ENCODE measurements at regions not wholly inside any gene's neighbourhood (a gene's known extent, or its start where the extent isn't known, plus 50 kb on each side); places are given as distances from the start of the nearest gene placed in this dataset.
"Not testable (repeated sequence)": the region's sequence is repeated elsewhere in the genome, so short reads cannot be mapped to it uniquely, and the experiment has no call there.

- no peak for DNase-seq
These were observed 147.6 kb upstream of the BARHL2 start for GRCh38 chr1:90864681-90865080.

- no peak for DNase-seq
These were observed 145.7 kb upstream of the BARHL2 start for GRCh38 chr1:90862782-90863181.

DNA sequence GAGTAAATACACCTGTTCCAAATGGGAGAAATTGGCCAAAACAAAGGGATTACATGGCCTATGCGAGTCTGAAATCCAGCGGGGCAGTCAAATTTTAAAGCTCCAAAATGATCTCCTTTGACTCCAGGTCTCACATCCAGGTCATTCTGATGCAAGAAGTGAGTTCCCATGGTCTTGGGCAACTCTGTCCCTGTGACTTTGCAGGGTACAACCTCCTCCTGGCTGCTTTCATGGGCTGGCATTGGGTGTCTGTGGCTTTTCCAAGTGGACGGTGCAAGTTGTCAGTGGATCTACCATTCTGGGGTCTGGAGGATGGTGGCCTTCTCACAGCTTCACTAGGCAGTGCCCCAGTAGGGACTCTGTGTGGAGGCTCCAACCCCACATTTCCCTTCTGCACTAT lies 144.3 kb upstream of the BARHL2 start:
- DNase-seq = not testable (repeated sequence)

GRCh38 chr1:90856463-90857007 lies 139.4 kb upstream of the BARHL2 start:
- DNase-seq = no peak

DNA sequence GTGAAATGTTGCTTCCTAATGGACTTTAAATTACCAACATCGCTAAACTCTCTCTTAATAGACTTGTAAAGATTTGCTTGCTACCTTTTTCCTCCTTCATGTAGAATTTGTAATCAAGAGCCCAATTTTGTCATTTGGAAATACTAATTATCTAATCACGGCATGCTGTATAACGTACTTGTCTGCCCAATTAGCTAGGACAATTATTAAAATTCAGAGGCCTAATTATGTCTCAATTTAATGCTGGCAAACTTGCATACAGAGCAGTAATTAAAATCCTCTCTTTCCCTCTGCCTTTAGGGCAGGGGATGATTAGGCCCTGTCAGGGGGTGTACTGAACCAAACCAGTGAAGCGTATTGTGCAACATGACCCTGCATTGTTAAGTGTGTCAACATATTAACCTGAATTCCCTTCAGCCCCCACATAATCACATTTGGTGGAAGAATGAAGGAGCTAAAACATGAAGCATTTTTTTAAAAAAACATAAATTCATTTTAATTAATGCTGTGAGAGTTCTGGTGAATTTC lies 137.4 kb upstream of the BARHL2 start:
- no peak for DNase-seq

GRCh38 chr1:90851711-90852050 lies 134.6 kb upstream of the BARHL2 start:
- no peak for DNase-seq

GRCh38 chr1:90850898-90851710 lies 134.0 kb upstream of the BARHL2 start:
- DNase-seq = peak; percentile 85

GRCh38 chr1:90850181-90850897 lies 133.2 kb upstream of the BARHL2 start:
- peak; percentile 6 for DNase-seq

DNA sequence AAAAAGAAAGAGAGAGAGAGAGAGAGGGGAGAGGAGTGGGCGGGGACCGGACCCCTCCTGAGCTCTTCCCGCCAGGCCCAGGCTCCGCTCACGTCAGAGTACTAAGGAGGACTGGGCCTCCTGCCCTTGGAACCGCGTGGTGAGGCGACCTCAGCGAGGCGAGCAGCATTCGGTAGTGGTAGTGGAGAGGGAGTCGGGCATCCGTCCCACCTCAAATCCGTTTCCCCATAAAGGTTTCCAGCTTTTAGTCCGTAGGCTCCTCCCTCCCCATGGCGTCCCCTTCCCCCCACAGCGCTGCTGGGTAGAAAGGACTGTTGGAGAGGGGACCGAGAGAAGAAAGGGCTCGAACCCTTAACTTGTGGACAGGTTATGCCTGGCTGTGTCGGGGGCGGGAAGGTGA lies 124.4 kb upstream of the BARHL2 start:
- no peak for DNase-seq

- DNase-seq = no peak
These were observed 123.2 kb upstream of the BARHL2 start for GRCh38 chr1:90840352-90840751.

- no peak for DNase-seq
These were observed 122.2 kb upstream of the BARHL2 start for GRCh38 chr1:90839323-90839722.

- DNase-seq = no peak
These were observed 121.6 kb upstream of the BARHL2 start for GRCh38 chr1:90838720-90839119.

DNA sequence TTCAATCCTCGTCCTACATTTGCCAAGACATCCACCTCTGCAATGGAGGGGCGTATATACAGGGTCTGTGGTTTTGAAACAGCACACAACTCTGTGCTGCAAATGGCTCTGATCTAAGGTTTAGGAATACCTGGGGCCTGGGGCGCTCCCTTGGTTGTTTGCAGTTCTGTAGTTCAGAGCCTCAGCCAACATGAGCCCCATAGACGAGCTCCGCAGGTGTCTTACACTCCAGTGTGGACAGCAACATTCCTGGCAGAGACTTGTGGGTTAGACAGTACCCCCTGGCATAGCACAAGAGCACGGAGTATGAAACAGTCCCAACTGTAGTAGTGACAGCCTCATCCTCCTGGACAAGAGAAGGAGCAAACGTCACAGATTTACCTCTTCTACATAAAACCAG lies 120.3 kb upstream of the BARHL2 start:
- no peak for DNase-seq

DNA sequence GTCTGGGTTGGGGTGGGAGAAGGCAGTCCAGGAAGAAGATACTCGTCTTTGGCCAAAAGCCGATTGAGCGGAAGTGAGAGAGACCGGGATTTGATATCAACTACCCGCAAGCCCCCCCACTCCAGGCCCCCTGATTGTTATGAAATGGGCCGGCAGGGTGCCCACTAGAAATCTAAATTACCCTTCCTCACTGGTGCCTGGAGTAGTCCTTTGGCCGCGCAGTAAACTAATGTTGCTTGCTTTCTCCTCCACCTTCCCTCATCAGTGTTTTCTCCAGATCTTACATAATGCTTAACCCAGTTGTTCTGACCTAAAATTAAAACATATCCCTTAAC lies 119.2 kb upstream of the BARHL2 start:
- DNase-seq = no peak

- DNase-seq = no peak
These were observed 118.7 kb upstream of the BARHL2 start for GRCh38 chr1:90835661-90836344.

- DNase-seq = peak; percentile 44
These were observed 118.0 kb upstream of the BARHL2 start for GRCh38 chr1:90834886-90835660.

DNA sequence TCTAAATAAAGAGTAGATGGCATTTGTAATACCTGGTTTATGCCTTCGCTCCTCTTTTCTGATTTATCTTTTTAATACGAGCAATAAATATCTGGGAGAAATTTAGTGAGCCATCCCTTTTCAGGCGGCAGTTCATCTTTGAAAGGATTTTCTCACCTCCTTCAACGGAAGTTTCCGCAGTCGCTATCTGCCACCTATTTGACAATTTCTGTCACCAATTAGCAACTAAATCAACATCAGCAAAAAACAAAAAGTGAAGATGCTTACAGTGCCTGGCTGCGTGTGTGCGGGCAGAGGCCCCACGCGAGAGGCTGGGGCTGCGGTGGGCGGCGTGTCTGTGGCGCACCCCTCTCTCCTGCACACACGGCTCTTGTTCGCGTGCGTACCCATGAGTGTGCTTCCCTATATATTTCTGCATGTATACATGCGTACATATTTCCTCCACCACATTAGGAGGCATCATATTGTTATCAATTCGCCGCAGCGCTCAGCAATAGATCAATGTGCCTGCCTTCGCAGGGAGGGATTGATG lies 117.3 kb upstream of the BARHL2 start:
- no peak for DNase-seq

DNA sequence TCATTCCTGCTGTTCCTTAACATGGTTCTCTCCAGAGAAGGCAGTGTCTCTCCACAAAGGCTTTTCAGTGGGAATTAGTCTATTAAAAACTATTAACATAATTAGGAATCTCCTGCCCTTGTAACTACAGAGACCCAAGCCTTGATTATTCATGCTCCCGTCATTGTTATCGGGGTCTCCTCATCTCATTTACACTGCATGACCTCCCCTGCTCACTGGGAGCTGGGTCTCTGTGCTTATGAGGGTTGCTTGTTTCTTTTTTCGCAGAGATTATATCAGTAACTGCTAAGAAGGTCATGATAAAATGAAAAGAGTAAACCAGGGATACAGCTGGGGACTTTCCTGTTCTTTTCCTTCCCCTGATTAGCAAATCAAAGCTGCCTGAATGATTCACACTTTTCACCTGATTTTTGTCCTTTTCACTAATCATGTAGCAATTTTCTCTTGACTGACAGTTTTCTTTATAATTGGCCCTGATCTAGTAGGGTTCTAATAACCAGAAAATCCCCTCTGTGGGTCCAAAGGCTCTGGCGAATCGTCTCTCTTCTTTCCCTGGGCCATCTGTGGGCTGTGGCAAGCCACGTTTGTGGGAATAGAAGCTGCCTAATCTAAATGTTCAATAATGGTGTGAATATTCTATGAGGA lies 116.5 kb upstream of the BARHL2 start:
- DNase-seq = no peak

DNA sequence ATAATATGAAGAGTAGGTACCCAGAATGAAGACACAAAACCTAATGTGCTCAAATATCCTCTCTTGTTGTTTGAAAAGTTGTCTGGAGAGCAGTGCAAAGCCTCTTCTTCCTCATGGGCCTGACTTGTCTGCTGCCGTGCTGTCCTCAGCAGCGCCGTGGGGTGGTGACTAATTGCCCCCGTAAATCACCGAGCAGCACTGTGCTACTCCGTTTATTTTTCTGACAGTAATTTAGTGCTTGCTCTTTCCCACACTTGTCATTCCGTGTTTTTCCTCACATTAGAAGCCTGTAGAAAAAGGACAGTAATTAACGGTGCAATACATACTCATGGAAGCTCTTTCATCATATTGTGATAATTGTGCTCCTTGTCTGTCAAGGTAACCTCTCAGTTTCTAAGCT lies 114.8 kb upstream of the BARHL2 start:
- DNase-seq = peak; percentile 4

DNA sequence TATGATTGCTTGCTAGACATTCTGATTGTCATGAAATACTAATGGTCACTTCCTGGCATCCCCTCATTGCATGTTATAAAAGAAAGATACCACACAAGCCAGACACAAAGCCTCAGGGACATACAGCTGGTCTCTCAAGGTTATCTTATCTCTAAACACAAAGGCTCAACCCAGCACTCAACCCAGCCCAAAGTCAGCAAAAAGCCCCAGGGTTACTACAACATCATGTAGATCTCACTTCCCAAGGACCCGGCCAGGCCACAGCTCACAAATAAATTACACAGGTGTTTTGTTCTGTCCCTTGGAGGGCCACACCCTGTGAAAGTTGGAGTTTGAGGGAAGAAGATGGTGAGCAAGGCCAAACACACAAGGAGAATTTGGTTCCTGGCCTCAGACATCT lies 109.7 kb upstream of the BARHL2 start:
- no peak for DNase-seq

DNA sequence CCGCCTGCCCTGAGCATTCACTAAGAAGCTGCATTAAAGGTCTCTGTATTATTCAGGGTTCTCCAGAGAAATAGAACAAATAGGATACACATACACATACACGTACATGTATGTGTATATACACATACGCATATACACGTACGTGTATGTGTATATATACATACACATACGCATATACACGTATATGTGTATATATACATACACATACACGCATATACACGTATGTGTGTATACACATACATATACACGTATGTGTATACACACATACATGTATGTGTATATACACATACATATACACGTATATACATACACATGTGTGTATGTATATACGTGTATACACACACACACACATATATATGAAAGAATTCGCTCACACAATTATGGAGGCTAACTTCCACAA lies 108.9 kb upstream of the BARHL2 start:
- no peak for DNase-seq

GRCh38 chr1:90824551-90824950 lies 107.4 kb upstream of the BARHL2 start:
- DNase-seq = no peak
